ENCODE measurements at regions not wholly inside any gene's neighbourhood (a gene's known extent, or its start where the extent isn't known, plus 50 kb on each side); places are given as distances from the start of the nearest gene placed in this dataset.
A peak's percentile ranks its signal among the peaks of the same experiment; 100 is the strongest.

GRCh38 chr17:63019138-63019873, 53.3 kb downstream of the TANC2 start:
- Histone ChIP-seq H3K4me3 (no peak overlapping the region), H3K9me3 (peaks cover 10% of the 10 kb centered on the region; the same call in 1 of the 3 replicates), H3K27ac (no peak overlapping the region), H3K4me1 (peaks cover 7% of the 10 kb centered on the region; the same call in 2 of the 3 replicates), H3K4me2 (no peak overlapping the region)
- ChIA-PET CTCF (no interaction called here), POLR2A (no interaction called here)
- DNase-seq (ENCODE audit: low read depth in 1 of 2, low spot score in 1 of 2) (no peak), ATAC-seq (no peak), FAIRE-seq (peak; percentile 77)
- no peak for TF ChIP-seq KDM1A (IDR thresholded peaks at IDR 0.05; ENCODE audit: low read depth)
- TF ChIP-seq CTCF (IDR thresholded peaks at IDR 0.05): no peak
- no peak for TF ChIP-seq ZSCAN20 (CRISPR knock-in tag; IDR thresholded peaks at IDR 0.05)
- TF ChIP-seq JUNB (IDR thresholded peaks at IDR 0.05): 0 out of 2 replicates have a peak, but pooled peaks have one; percentile 11
- TF ChIP-seq PHF8 (IDR thresholded peaks at IDR 0.05; ENCODE audit: borderline replicate concordance, low read depth): no peak
- no peak for TF ChIP-seq KDM5A (IDR thresholded peaks at IDR 0.05)
- WGBS (ENCODE audit: missing lambda C conversion rate): 90% methylated on average over 6 of the region's 6 CpGs

GRCh38 chr17:63022567-63022966, 56.5 kb downstream of the TANC2 start:
- Histone ChIP-seq H3K9me3 (peaks cover 10% of the 10 kb centered on the region; the same call in 1 of the 3 replicates), H3K4me2 (no peak overlapping the region), H3K27ac (no peak overlapping the region), H3K4me3 (no peak overlapping the region), H3K4me1 (peaks cover 23% of the 10 kb centered on the region; the same call in 2 of the 3 replicates)
- TF ChIP-seq FOSB (CRISPR knock-in tag; IDR thresholded peaks at IDR 0.05): no peak
- TF ChIP-seq ESRRA (IDR thresholded peaks at IDR 0.05; ENCODE audit: borderline replicate concordance, low read length): no peak
- peak; percentile 46 for TF ChIP-seq ZFP36 (IDR thresholded peaks at IDR 0.05; ENCODE audit: borderline replicate concordance, partially characterized antibody)
- no peak for TF ChIP-seq CBX8 (IDR thresholded peaks at IDR 0.05)
- no peak for TF ChIP-seq HOXB5 (CRISPR knock-in tag; IDR thresholded peaks at IDR 0.05)
- FAIRE-seq (no peak), ATAC-seq (no peak; a peak in 1 of 6 replicates), DNase-seq (ENCODE audit: low read depth in 1 of 2, low spot score in 1 of 2) (no peak)
- WGBS (ENCODE audit: missing lambda C conversion rate): 100% methylated on average over 1 of the region's 1 CpG
- POLR2A ChIA-PET: no interaction called here
- CTCF ChIA-PET: interaction anchor here (0.7 to 1.2 kb wide), 3 partner anchors 10 to 302 kb away, joined by 3 to 5 read pairs (median 3); no protein-coding TSS in a partner anchor

- ChIA-PET CTCF (interaction anchor here (1.0 kb wide), 1 partner anchor 10 kb away, joined by 5 read pairs; no protein-coding TSS in a partner anchor), POLR2A (no interaction called here)
- ATAC-seq: peak in 1 of 2 experiments; percentile 42; a peak in 3 of 6 replicates
- H3K4me1 ChIP-seq: peaks cover 23% of the 10 kb centered on the region; the same call in 2 of the 3 replicates
- no peak for FAIRE-seq
- TF ChIP-seq FOSL2 (IDR thresholded peaks at IDR 0.05): no peak
- no peak for TF ChIP-seq FOSL2 (CRISPR knock-in tag; IDR thresholded peaks at IDR 0.05)
- TF ChIP-seq MAX (IDR thresholded peaks at IDR 0.05): no peak
- TF ChIP-seq FOXS1 (CRISPR knock-in tag; IDR thresholded peaks at IDR 0.05): no peak
- no peak for TF ChIP-seq HOXB5 (CRISPR knock-in tag; IDR thresholded peaks at IDR 0.05)
- TF ChIP-seq CEBPB (IDR thresholded peaks at IDR 0.05): no peak
- TF ChIP-seq FOSB (CRISPR knock-in tag; IDR thresholded peaks at IDR 0.05): no peak
- no peak for TF ChIP-seq RFX5 (IDR thresholded peaks at IDR 0.05)
- no peak for TF ChIP-seq CHD2 (IDR thresholded peaks at IDR 0.05; ENCODE audit: low read length, partially characterized antibody)
- no peak for TF ChIP-seq ZNF302 (CRISPR knock-in tag; IDR thresholded peaks at IDR 0.05)
- no peak for TF ChIP-seq TFCP2L1 (CRISPR knock-in tag; IDR thresholded peaks at IDR 0.05)
- no peak for TF ChIP-seq CBX2 (IDR thresholded peaks at IDR 0.05; ENCODE audit: borderline replicate concordance, low read depth)
- TF ChIP-seq POLR2AphosphoS2 (conservative IDR thresholded peaks at IDR 0.05; ENCODE audit: low read length): no peak
- TF ChIP-seq HMGXB4 (CRISPR knock-in tag; IDR thresholded peaks at IDR 0.05; ENCODE audit: borderline replicate concordance): no peak
- no peak for TF ChIP-seq NFE2L2 (conservative IDR thresholded peaks at IDR 0.05; ENCODE audit: low read length)
- no peak for TF ChIP-seq KDM5A (IDR thresholded peaks at IDR 0.05)
- TF ChIP-seq MAFK (IDR thresholded peaks at IDR 0.05; ENCODE audit: partially characterized antibody): no peak
- no peak for TF ChIP-seq E2F6 (IDR thresholded peaks at IDR 0.05; ENCODE audit: borderline replicate concordance, low read depth)
- TF ChIP-seq RCOR1 (IDR thresholded peaks at IDR 0.05; ENCODE audit: low read depth, low read length): no peak
- TF ChIP-seq ZSCAN20 (CRISPR knock-in tag; IDR thresholded peaks at IDR 0.05): no peak
- no peak overlapping the region for H3K27ac ChIP-seq
- no peak for DNase-seq (ENCODE audit: low read depth in 1 of 2, low spot score in 1 of 2)
- H3K4me3 ChIP-seq: no peak overlapping the region
- WGBS (ENCODE audit: missing lambda C conversion rate): 93% methylated on average over 2 of the region's 2 CpGs
- peaks cover 10% of the 10 kb centered on the region; the same call in 1 of the 3 replicates for H3K9me3 ChIP-seq
- no peak overlapping the region for H3K4me2 ChIP-seq
These were observed 57.0 kb downstream of the TANC2 start for GRCh38 chr17:63023049-63023448.

Data from A549 (cell line).